ENCODE measurements at regions not wholly inside any gene's neighbourhood (a gene's known extent, or its start where the extent isn't known, plus 50 kb on each side); places are given as distances from the start of the nearest gene placed in this dataset.

- TF ChIP-seq POLR2A (IDR thresholded peaks at IDR 0.05) (no peak), CTCF (IDR thresholded peaks at IDR 0.05) (no peak), POLR2AphosphoS5 (IDR thresholded peaks at IDR 0.05) (no peak)
Observed at GRCh38 chr10:4511509-4511908, 314.5 kb upstream of the AKR1E2 start.
